ENCODE measurements at regions not wholly inside any gene's neighbourhood (a gene's known extent, or its start where the extent isn't known, plus 50 kb on each side); places are given as distances from the start of the nearest gene placed in this dataset.
"Not testable (repeated sequence)": the region's sequence is repeated elsewhere in the genome, so short reads cannot be mapped to it uniquely, and the experiment has no call there.

GRCh38 chrX:121642415-121642814 is 595.0 kb downstream of the GLUD2 start:
- no peak for DNase-seq (ENCODE audit: low read depth in 2 of 2)

GRCh38 chrX:121649417-121649816 is 602.0 kb downstream of the GLUD2 start:
- DNase-seq (ENCODE audit: low read depth in 2 of 2), result no peak

- DNase-seq (ENCODE audit: low read depth in 2 of 2), result no peak
Observed at GRCh38 chrX:121655276-121655675, 607.9 kb downstream of the GLUD2 start.

GRCh38 chrX:121666171-121666570 is 618.8 kb downstream of the GLUD2 start:
- no peak for DNase-seq (ENCODE audit: low read depth in 2 of 2)

DNA sequence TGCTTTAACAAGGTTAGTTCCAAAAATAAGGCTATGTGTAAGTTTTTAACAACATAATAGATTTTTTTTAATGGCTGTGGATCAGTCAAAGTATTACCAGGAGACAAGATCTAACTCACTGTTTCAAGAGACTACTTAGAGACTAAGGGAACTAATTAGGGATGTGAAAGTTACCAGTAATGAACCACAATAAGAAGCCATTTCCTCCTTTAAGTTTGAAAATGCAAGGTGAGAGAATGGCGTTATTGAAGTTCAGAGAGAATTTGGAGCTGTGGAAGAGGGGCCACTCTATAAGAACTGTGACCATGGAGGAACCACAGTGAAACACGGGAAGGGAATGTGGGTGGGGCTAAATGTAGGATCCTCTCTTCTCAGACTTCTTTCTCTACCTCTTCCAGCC is 624.2 kb downstream of the GLUD2 start:
- DNase-seq (ENCODE audit: low read depth in 2 of 2), result no peak

- DNase-seq (ENCODE audit: low read depth in 2 of 2), result not testable (repeated sequence)
Observed at GRCh38 chrX:121709236-121709635, 661.8 kb downstream of the GLUD2 start.

DNA sequence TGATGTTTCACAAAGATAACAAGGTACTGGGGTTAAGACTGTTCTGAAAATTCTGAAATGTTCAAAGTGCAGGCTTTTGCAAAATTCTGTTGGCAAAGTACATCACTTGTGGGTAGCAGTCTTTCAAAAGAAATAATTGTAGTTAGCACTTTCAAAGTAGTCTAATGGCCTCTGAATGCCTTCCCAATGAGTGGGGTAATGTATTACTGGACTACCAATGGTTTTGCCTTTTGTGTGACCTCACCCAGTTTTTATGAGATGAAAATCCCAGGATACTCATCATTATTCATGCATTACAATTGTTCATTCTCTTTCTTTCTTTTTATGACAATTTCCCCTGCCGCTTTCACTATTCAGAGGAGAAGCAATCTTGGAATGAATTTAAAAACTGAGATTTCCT is 686.1 kb downstream of the GLUD2 start:
- DNase-seq (ENCODE audit: low read depth in 2 of 2), result no peak

DNA sequence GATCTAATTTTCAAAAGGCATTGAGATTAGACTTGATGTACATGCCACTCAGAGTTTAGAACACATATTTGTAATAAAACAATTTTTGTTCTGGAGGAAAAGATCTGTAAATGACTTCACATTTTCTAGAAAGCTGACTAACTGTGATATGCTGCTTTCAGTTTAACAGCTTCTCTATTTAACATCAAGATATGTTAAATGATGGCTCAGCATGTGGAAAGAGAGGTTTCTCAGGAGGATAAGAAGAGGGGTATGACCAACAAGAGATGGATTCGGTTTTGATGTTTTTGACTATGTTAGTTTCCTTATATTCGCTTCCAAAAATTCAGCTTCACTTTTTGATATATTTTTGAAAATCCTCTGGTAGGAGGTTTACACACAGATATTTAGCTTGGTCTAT is 698.7 kb downstream of the GLUD2 start:
- DNase-seq (ENCODE audit: low read depth in 2 of 2), result no peak

- DNase-seq (ENCODE audit: low read depth in 2 of 2), result not testable (repeated sequence)
Observed at GRCh38 chrX:121753602-121754001, 706.2 kb downstream of the GLUD2 start.

- DNase-seq (ENCODE audit: low read depth in 2 of 2), result no peak
Observed at GRCh38 chrX:121754301-121754700, 706.9 kb downstream of the GLUD2 start.

DNA sequence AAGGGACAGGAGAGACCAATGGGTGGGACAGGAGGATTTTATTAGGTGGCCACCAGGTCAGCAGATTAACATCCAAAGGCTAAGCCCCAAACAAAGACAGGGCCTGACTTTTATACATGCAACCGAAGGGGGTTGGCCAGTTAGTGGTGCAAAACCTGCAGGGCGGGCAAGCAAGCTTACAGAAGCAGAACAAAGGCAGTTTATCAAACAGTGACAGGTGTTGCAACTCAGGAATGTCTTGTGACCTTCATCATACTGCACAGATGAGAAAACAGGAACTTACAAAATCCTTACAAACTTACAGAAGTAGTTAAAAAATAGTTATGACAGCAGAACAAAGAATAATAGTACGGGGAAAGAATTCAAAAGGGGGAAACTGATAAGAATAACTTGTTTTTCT is 708.1 kb downstream of the GLUD2 start:
- DNase-seq (ENCODE audit: low read depth in 2 of 2), result no peak

- DNase-seq (ENCODE audit: low read depth in 2 of 2), result no peak
Observed at GRCh38 chrX:121761845-121762244, 714.4 kb downstream of the GLUD2 start.

GRCh38 chrX:121763671-121764070 is 716.3 kb downstream of the GLUD2 start:
- DNase-seq (ENCODE audit: low read depth in 2 of 2), result no peak

- DNase-seq (ENCODE audit: low read depth in 2 of 2), result not testable (repeated sequence)
Observed at GRCh38 chrX:121768210-121768609, 720.8 kb downstream of the GLUD2 start.

DNA sequence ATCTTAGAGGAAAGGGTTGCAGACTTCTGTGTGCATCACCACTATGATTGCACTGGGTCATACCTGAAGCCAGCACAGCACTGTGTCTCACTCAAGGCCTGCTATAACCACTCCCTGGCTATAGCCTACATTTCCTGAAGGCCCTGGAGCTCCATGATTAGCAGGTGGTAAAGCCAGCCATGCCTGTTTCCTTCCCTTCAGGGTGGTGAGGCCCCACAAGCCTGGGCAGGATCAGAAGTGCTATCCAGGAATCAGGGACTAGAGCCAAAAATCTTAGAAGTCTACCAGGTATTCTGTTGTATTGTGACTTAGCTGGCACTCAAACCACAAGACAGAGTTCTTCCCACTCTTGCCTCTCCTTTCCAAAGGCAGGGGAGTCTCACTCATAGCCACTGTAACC is 734.6 kb downstream of the GLUD2 start:
- DNase-seq (ENCODE audit: low read depth in 2 of 2), result no peak

GRCh38 chrX:121782544-121782943 is 735.1 kb downstream of the GLUD2 start:
- no peak for DNase-seq (ENCODE audit: low read depth in 2 of 2)

GRCh38 chrX:121782976-121783375 is 735.6 kb downstream of the GLUD2 start:
- no peak for DNase-seq (ENCODE audit: low read depth in 2 of 2)

- DNase-seq (ENCODE audit: low read depth in 2 of 2), result no peak
Observed at GRCh38 chrX:121802881-121803412, 755.5 kb downstream of the GLUD2 start.

DNA sequence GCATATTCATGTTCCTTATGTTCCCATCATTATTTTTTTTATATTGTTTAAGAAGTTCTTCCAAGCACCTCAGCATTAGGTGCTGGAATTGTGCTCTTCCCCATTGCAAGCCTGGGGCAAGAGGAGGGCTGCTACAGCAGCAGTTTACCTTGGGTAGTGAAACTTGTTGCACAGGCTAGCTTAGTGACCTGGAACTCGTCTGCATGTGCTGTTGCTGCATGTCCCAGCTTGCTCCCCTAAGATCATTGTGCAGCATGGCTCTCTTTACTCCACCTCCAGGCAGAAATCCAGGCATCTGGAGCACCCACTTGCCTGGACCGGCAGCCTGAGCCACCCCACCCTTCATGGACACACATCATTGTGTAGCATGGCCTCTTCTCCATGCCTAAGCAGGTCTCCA is 776.0 kb downstream of the GLUD2 start:
- DNase-seq (ENCODE audit: low read depth in 2 of 2), result no peak

DNA sequence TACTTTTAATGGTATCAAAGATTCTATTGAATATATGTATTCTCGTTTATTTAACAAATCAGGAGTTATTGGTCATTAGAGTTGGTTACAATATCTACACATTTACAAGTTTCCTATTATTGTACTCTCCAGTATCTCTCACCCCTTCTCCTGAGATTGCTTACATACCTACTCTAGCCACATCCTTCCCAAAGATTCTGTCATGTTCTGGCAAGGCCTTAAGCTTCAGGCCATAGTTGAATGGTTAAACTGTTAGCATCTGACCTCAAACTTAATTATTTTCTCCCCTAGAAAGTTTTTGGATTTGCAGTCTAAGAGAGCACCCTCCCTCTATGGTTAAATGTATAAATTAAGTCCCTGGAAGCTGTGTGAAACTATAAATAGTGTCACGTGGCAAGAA is 784.2 kb downstream of the GLUD2 start:
- no peak for DNase-seq (ENCODE audit: low read depth in 2 of 2)

DNA sequence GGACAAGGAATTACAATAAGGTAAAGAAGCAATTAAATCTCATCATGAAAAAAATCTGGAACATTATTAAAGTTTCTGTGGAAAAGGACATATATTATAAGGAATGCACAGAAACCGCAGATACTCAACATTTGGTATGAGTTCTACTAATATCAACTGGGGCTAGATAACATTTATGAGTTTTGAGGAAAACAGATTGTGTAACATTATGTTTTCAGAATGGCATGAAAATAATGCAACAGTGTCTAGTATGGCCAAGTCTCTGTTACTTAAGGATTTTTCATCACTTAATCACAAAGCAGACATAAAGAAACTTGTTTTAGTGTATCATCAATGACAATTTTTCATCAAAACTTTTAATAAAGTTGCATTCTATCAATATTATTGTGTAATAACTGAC is 785.0 kb downstream of the GLUD2 start:
- no peak for DNase-seq (ENCODE audit: low read depth in 2 of 2)

DNA sequence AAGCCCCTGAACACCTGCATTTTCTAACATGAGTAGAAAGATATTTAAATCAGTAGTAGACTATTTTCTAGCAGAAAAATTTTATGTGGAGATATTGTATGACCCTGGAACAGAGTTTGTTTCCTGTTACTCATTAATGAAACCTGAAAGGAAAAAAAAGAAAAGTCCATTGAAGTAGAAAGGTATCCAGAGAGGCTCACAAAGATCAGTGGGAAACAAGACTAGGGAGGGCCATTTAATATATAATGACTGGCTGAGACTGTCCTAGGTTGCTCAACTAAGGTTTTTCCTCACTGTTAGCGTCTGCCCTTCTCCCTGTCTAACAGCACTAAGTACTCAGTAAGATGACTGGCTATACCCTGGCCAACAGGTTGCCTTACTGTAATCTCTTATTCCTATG is 788.6 kb downstream of the GLUD2 start:
- DNase-seq (ENCODE audit: low read depth in 2 of 2), result no peak

- no peak for DNase-seq (ENCODE audit: low read depth in 2 of 2)
Observed at GRCh38 chrX:121851033-121851432, 803.6 kb downstream of the GLUD2 start.

DNA sequence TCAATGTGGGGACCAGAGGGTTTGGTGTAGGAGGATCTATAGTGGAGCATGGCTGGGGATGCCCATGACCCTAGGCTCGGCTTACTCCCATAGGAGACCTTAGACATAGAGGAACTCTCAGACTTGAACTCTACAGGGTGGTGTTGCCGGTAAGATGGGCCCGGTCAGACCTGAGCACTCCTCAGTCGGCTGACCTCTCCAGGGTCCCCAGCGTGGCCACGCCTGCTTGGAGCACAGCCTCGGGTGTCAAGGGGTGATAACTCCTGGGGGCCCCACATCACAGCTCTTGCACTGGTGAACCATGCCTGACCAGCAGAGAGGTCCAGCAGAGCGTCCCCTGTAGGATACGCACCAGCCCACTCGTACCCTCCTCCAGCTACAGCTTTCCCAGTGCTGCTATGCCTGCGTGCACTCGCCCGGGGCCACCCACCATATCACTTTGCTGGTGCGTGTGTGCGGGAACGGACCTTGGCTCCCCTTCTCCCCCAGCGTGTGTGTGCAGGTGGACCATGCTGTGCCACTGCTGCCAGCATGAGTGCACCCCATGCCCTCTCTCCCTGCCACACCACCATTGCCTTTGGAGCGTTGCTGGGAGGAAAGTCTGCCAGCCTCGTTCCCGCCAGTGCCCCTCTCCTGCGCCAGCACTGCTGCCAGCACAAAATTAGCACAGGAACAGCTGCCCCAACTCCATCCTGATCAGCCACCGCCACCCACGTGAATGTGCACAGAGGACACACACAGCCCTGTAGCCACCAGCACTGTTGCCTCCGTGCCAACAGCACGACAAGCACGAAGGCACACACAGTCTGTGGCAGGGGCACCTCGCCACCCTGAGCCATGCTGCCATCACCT is 806.6 kb downstream of the GLUD2 start:
- DNase-seq (ENCODE audit: low read depth in 2 of 2), result no peak
